Upper lobe of left lung (tissue), 6 donors: ENCODE measurements at regions not wholly inside any gene's neighbourhood (a gene's known extent, or its start where the extent isn't known, plus 50 kb on each side); places are given as distances from the start of the nearest gene placed in this dataset.

ENCODE experiments used
- ATAC-seq, 2 donors: fragments of 200-7000 bp; cut with Tn5 transposase; one replicate each; pipeline ENCODE4 v1.9.1; 2022; ENCODE audit warnings: mild to moderate bottlenecking in 2 of 2, moderate library complexity in 2 of 2; ENCODE audit not compliant: low FRiP score in 2 of 2
- DNase-seq, 2 donors: peaks; one replicate each; pipeline ENCODE4 v3.0.0-alpha.2; 2019 to 2020
- H3K27ac ChIP-seq, 4 donors: fragments of 200-600 bp; sonication (generic); one replicate each; pipeline ENCODE4 v1.5.1; 2016 to 2019
- H3K27me3 ChIP-seq, 4 donors: fragments of 200-600 bp; sonication (generic); one replicate each; pipeline ENCODE4 v1.5.1; 2017 to 2019
- H3K36me3 ChIP-seq, 4 donors: fragments of 200-600 bp; sonication (generic); one replicate each; pipeline ENCODE4 v1.5.1; 2016 to 2019
- H3K4me1 ChIP-seq, 4 donors: fragments of 200-600 bp; sonication (generic); one replicate each; pipeline ENCODE4 v1.5.1; 2018 to 2019
- H3K4me3 ChIP-seq, 4 donors: fragments of 200-600 bp; sonication (generic); one replicate each; pipeline ENCODE4 v1.5.1; 2017 to 2019; ENCODE audit warnings: mild to moderate bottlenecking in 2 of 4, moderate library complexity in 1 of 4
- H3K9me3 ChIP-seq, 4 donors: fragments of 200-600 bp; sonication (generic); one replicate each; pipeline ENCODE4 v1.5.1; 2018 to 2019
- EP300 ChIP-seq, 4 donors: sonication (generic); formaldehyde crosslinking; IDR thresholded peaks; one replicate each; pipeline ENCODE4 v1.5.1; 2017; ENCODE audit warnings: antibody characterized with exemption in 4 of 4, control low read depth in 2 of 4
- POLR2A ChIP-seq, 4 donors: fragments of 450-650 bp; IDR thresholded peaks; one replicate each; pipeline ENCODE4 v1.5.1; 2016 to 2017; ENCODE audit warnings: antibody characterized with exemption in 4 of 4, mild to moderate bottlenecking in 2 of 4
- POLR2AphosphoS5 ChIP-seq, 2 donors: sonication (generic); formaldehyde crosslinking; IDR thresholded peaks; one replicate each; pipeline ENCODE4 v1.5.1; 2017; ENCODE audit warnings: antibody characterized with exemption in 2 of 2
- WGBS, 2 donors: methylation state at CpG; one replicate each; pipeline ENCODE4 v1.1.5; 2017 to 2018; 5-methylcytosine and 5-hydroxymethylcytosine counted together
- TF ChIP-seq, protein P1 (sequence below), 6 experiments: fragments of 450-650 bp in 4 of 6; fragments of 200-600 bp in 2 of 6; sonication (generic) in 2 of 6; IDR thresholded peaks; one replicate each; pipeline ENCODE4 v1.5.1; 2016 to 2019; ENCODE audit warnings: antibody characterized with exemption in 6 of 6
- donor health status: DM: no; HTN: no; CAD: no; lungs with moderate emphysema.
- donor health status: DM: no; HTN: yes; CAD: no; lungs with severe emphysema.

DNA sequence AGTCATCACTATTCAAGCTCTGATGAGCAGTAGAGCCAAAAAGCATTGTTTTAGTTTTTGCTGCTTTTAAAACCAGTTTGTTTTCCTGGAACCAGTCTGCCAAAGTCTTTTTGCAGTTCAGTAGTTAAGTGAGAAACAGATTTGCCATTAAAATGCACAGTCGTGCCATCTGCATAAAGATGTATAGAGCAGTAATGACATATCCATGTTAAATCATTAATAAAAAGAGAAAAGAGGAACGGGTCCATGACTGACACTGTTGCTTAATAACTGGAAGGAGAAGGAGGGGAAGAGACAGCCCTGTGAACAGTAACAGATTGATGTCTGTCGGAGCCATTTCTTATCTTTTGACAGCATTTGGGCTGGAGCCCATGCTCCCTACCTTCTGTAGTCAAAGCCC, 704.6 kb downstream of the SATB2 start:
- H3K27ac ChIP-seq, result no peak overlapping the region
- WGBS, 2 donors, result 45 to 61% methylated on average over 3 of the region's 3 CpGs
- H3K36me3 ChIP-seq, result no peaks in the 10 kb centered on the region
- no peak for ATAC-seq
- no peak for DNase-seq
- no peaks in the 10 kb centered on the region for H3K4me1 ChIP-seq
- H3K4me3 ChIP-seq, result no peak overlapping the region
- no peaks in the 10 kb centered on the region for H3K9me3 ChIP-seq
- H3K27me3 ChIP-seq, result no peaks in the 10 kb centered on the region
- TF ChIP-seq EP300 (IDR thresholded peaks at IDR 0.05) (no peak), POLR2AphosphoS5 (IDR thresholded peaks at IDR 0.05) (no peak), POLR2A (IDR thresholded peaks at IDR 0.05) (no peak)
- TF ChIP-seq, protein P1, sequence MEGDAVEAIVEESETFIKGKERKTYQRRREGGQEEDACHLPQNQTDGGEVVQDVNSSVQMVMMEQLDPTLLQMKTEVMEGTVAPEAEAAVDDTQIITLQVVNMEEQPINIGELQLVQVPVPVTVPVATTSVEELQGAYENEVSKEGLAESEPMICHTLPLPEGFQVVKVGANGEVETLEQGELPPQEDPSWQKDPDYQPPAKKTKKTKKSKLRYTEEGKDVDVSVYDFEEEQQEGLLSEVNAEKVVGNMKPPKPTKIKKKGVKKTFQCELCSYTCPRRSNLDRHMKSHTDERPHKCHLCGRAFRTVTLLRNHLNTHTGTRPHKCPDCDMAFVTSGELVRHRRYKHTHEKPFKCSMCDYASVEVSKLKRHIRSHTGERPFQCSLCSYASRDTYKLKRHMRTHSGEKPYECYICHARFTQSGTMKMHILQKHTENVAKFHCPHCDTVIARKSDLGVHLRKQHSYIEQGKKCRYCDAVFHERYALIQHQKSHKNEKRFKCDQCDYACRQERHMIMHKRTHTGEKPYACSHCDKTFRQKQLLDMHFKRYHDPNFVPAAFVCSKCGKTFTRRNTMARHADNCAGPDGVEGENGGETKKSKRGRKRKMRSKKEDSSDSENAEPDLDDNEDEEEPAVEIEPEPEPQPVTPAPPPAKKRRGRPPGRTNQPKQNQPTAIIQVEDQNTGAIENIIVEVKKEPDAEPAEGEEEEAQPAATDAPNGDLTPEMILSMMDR (IDR thresholded peaks at IDR 0.05), result no peak

DNA sequence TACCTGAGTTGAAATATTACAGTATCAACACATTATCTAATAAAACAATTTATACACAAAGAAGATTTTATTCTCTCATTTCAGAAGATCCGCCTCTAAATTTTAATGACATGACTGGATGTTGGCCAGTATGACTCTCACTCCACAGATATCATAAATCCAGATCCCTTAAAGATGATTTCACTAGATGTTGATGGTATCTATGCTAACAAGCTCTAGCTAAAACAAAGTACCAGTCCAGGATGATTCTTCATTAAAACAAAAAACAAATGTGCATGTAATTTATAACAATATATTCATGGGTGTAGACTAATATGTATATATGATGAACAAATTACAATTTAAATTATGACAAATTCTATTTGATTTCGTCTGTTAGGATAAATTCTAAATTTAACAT, 708.4 kb downstream of the SATB2 start:
- TF ChIP-seq EP300 (IDR thresholded peaks at IDR 0.05) (no peak), POLR2AphosphoS5 (IDR thresholded peaks at IDR 0.05) (no peak), POLR2A (IDR thresholded peaks at IDR 0.05) (no peak)
- TF ChIP-seq, protein P1 (IDR thresholded peaks at IDR 0.05), result no peak
- ATAC-seq, result no peak
- no peaks in the 10 kb centered on the region for H3K27me3 ChIP-seq

DNA sequence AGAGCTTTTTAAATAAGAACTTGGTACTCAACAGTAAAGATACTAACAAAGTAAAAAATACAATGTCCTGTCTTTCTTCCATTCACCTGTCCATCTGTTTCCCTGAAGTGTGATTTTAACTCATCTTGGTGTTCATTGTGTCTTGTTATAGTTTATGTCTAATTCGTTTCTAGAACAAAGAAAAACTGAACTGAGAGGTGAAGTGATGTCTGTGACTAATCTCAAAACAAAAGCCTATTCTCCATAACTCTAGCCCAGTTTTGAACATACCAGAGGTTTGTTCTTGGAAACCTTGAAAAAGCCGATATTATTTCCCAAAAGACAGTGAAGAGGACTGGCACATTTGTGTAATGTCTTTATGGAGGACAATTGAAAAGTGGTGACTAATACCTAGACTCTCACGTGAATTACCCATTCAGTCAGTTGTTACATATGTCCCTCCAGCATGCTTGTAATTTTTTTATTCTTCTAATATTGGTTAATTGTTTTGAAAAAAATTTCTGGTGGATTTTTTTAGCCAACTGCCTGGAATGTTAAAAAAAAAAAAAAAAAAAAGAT, 725.8 kb downstream of the SATB2 start:
- Histone ChIP-seq H3K36me3 (no peaks in the 10 kb centered on the region), H3K27ac (no peak overlapping the region), H3K27me3 (no peaks in the 10 kb centered on the region), H3K4me1 (no peaks in the 10 kb centered on the region), H3K4me3 (no peak overlapping the region), H3K9me3 (no peaks in the 10 kb centered on the region)
- 61 to 68% methylated on average over 3 of the region's 3 CpGs for WGBS, 2 donors
- no peak for ATAC-seq
- TF ChIP-seq, protein P1 (IDR thresholded peaks at IDR 0.05), result no peak
- TF ChIP-seq EP300 (IDR thresholded peaks at IDR 0.05), result no peak
- TF ChIP-seq POLR2AphosphoS5 (IDR thresholded peaks at IDR 0.05), result no peak
- TF ChIP-seq POLR2A (IDR thresholded peaks at IDR 0.05), result no peak
- DNase-seq, result no peak

More for the DNA sequence above, 708.4 kb downstream of the SATB2 start:
- H3K27ac ChIP-seq, result no peak overlapping the region
- WGBS, 2 donors, result 74 to 85% methylated on average over 2 of the region's 2 CpGs
- H3K9me3 ChIP-seq, result no peaks in the 10 kb centered on the region
- H3K36me3 ChIP-seq, result no peaks in the 10 kb centered on the region
- no peak for DNase-seq
- H3K4me1 ChIP-seq, result no peaks in the 10 kb centered on the region
- no peak overlapping the region for H3K4me3 ChIP-seq

DNA sequence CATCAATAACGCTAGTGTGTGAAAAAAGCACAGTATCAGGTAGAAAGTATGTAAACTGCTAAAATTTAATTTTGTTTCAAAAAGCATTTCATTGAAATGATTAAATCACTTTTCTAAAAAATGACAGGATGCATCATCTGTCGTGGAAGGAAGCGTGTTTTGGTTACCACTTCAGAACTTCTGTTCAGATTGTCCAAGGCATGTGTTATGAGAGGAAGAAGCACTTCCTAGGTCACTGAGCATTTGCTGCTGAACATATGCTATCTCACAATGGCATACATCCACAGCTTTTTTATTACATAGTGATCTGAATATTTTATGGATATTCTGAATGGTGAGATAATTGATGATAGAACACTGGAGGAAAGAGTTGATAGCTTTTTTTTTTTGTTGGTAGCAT, 737.5 kb downstream of the SATB2 start:
- no peak overlapping the region for H3K4me3 ChIP-seq
- H3K27me3 ChIP-seq, result no peaks in the 10 kb centered on the region
- H3K9me3 ChIP-seq, result no peaks in the 10 kb centered on the region
- DNase-seq (no peak), ATAC-seq (no peak)
- no peaks in the 10 kb centered on the region for H3K4me1 ChIP-seq
- H3K27ac ChIP-seq, result no peak overlapping the region
- TF ChIP-seq EP300 (IDR thresholded peaks at IDR 0.05) (no peak), POLR2A (IDR thresholded peaks at IDR 0.05) (no peak), POLR2AphosphoS5 (IDR thresholded peaks at IDR 0.05) (no peak)
- TF ChIP-seq, protein P1 (IDR thresholded peaks at IDR 0.05), result no peak
- H3K36me3 ChIP-seq, result no peaks in the 10 kb centered on the region
- 56 to 61% methylated on average over 3 of the region's 3 CpGs for WGBS, 2 donors

DNA sequence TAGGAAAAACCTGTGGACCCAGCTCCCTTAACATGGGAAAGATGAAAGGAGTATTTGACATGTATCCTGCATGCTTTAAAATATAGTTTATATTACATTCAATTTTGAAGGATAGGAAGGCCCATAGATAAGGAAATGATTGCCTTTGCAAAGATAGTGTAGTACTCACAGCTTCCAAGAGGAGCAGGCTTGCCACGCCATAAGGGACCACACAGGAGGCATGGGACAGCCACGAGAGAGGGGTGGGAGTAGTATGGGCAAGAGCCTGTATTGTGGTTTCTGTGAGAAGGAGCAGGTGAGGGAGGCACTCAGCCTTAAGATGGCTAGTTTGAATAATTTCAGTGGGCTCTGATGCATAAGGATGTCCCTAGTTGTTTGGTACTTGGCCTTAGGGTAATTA, 740.3 kb downstream of the SATB2 start:
- DNase-seq, result no peak
- no peak overlapping the region for H3K27ac ChIP-seq
- H3K27me3 ChIP-seq, result no peaks in the 10 kb centered on the region
- peak; percentile 32 to 55 for ATAC-seq
- no peaks in the 10 kb centered on the region for H3K4me1 ChIP-seq
- H3K4me3 ChIP-seq, result no peak overlapping the region
- H3K9me3 ChIP-seq, result no peaks in the 10 kb centered on the region
- H3K36me3 ChIP-seq, result no peaks in the 10 kb centered on the region
- WGBS, 2 donors, result 68 to 75% methylated on average over 2 of the region's 2 CpGs
- TF ChIP-seq EP300 (IDR thresholded peaks at IDR 0.05) (no peak), POLR2AphosphoS5 (IDR thresholded peaks at IDR 0.05) (no peak), POLR2A (IDR thresholded peaks at IDR 0.05) (no peak)
- TF ChIP-seq, protein P1 (IDR thresholded peaks at IDR 0.05), result no peak
